ENCODE measurements at regions not wholly inside any gene's neighbourhood (a gene's known extent, or its start where the extent isn't known, plus 50 kb on each side); places are given as distances from the start of the nearest gene placed in this dataset.
A peak's percentile ranks its signal among the peaks of the same experiment; 100 is the strongest.

DNA sequence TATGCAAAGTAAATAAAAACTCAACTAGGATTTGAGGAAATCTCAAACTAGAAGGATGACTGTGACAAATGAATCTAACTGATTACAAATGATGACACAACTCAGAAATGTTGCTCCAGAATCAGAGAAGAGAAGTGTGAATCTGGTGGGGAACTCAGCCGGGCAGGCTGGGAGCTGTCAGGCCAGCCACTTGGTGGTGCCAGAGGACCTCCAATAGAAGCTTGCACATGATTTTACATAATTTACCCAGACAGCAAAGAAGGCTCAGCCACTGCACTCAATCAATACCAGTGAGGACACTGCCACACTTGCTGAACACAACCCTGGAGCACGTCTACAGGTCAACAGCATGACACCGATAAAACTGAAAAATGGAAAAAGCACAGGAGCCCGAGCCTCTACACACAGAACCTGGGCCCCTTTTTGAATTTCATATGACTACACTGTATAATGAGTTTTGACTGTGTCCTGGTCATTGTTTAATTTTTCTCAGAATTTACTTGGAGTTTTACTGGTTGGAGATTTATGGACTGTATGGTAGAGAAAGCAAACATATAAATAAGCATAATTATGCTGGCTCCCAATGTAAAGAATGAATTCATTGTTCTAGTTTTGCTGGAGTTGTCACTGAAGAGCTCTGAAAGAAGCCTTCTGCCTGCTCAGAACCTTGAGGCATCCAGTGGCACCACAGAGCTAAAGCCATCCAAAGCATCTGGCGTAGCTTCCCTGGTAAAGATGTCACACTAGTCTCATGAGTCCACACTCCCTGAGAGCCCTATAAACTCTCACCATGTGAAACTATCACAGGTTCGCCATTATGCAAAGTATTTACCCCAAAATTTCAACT lies 296.5 kb downstream of the THBS2 start:
- TF ChIP-seq CEBPB (IDR thresholded peaks at IDR 0.05) (peak in 1 of 2 experiments; percentile 19; a peak in 1 of 4 replicates), NPAS2 (CRISPR knock-in tag; IDR thresholded peaks at IDR 0.05; ENCODE audit: borderline replicate concordance) (no peak), CHD4 (IDR thresholded peaks at IDR 0.05; ENCODE audit: borderline replicate concordance) (no peak), RARB (CRISPR knock-in tag; IDR thresholded peaks at IDR 0.05) (no peak), SMC3 (IDR thresholded peaks at IDR 0.05) (peak; percentile 79), RAD21 (conservative IDR thresholded peaks at IDR 0.05 in 1 of 2, IDR thresholded peaks at IDR 0.05 in 1 of 2) (peak; percentile 86 to 93)
- TF ChIP-seq, protein P1, sequence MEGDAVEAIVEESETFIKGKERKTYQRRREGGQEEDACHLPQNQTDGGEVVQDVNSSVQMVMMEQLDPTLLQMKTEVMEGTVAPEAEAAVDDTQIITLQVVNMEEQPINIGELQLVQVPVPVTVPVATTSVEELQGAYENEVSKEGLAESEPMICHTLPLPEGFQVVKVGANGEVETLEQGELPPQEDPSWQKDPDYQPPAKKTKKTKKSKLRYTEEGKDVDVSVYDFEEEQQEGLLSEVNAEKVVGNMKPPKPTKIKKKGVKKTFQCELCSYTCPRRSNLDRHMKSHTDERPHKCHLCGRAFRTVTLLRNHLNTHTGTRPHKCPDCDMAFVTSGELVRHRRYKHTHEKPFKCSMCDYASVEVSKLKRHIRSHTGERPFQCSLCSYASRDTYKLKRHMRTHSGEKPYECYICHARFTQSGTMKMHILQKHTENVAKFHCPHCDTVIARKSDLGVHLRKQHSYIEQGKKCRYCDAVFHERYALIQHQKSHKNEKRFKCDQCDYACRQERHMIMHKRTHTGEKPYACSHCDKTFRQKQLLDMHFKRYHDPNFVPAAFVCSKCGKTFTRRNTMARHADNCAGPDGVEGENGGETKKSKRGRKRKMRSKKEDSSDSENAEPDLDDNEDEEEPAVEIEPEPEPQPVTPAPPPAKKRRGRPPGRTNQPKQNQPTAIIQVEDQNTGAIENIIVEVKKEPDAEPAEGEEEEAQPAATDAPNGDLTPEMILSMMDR (IDR thresholded peaks at IDR 0.05), result peak; percentile 77
- Histone ChIP-seq H3K4me2 (peak overlapping the region; percentile 13; the same call in 1 of the 3 replicates), H3K9me3 (no peaks in the 10 kb centered on the region), H3K27ac (peak overlapping the region; percentile 35 to 73; a peak in 4 of 6 replicates), H3K4me3 (no peak overlapping the region), H3K4me1 (peaks cover 7% of the 10 kb centered on the region; the same call in 2 of the 3 replicates)
- ATAC-seq (peak; percentile 92 to 93), FAIRE-seq (no peak), DNase-seq (ENCODE audit: low read depth in 1 of 2, low spot score in 1 of 2) (peak; percentile 46 to 60)
- WGBS (ENCODE audit: missing lambda C conversion rate), result 40% methylated on average over 6 of the region's 6 CpGs
- POLR2A ChIA-PET, result interaction anchor here (0.8 to 1.6 kb wide), 2 partner anchors 745 to 795 kb away, joined by 3 to 4 read pairs; partner anchors contain the start of genes DYNLT2 and ERMARD
- CTCF ChIA-PET, result interaction anchor here (0.6 to 2.3 kb wide), 26 partner anchors 13 to 1576 kb away, joined by 3 to 11 read pairs (median 3); no protein-coding TSS in a partner anchor

DNA sequence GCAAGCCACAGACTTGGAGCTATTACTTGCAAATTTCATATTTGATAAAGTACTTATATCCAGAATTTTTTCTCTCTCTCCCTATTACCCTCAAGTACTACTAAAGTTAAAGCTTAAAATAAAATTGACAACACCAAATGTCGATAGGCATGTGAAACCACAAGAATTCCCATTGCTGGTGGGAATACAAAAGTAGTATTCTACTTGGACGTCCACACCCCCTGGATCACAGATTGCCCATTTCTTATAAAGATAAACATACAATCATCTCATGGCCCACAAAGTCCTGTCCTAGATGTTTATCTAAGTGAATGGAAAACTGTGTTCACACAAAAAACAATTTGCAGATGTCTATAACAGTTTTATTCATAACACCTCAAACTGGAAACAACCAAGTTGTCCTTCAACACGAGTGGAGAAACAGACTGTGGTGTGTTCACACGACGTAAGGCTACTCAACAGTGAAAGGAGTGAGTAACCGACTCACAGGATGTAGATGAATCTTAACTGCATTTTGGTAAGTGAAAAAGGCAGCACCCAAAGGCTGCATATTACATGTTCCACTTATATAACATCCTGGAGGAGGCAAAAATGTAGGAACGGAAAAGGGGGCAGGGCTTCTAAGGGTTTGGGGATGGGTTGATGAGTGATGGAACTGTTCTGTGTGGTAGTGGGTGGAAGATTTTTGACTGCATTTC lies 297.4 kb downstream of the THBS2 start:
- 28% methylated on average over 7 of the region's 7 CpGs for WGBS (ENCODE audit: missing lambda C conversion rate)
- DNase-seq (ENCODE audit: low read depth in 1 of 2, low spot score in 1 of 2), result no peak

GRCh38 chr6:168953461-168953860 lies 300.2 kb downstream of the THBS2 start:
- Histone ChIP-seq H3K27ac (no peak overlapping the region), H3K4me3 (no peak overlapping the region), H3K4me2 (no peak overlapping the region), H3K9me3 (no peaks in the 10 kb centered on the region), H3K4me1 (peaks cover 7% of the 10 kb centered on the region; the same call in 2 of the 3 replicates)
- DNase-seq (ENCODE audit: low read depth in 1 of 2, low spot score in 1 of 2) (no peak), FAIRE-seq (no peak), ATAC-seq (no peak)
- ChIA-PET POLR2A (no interaction called here), CTCF (no interaction called here)
- WGBS (ENCODE audit: missing lambda C conversion rate), result 62% methylated on average over 6 of the region's 6 CpGs
- TF ChIP-seq EHMT2 (IDR thresholded peaks at IDR 0.05; ENCODE audit: low read depth) (no peak), ESRRA (IDR thresholded peaks at IDR 0.05; ENCODE audit: borderline replicate concordance, low read length) (no peak)

More for the DNA sequence above, 297.4 kb downstream of the THBS2 start:
- FAIRE-seq, result no peak
- CTCF ChIA-PET, result interaction anchor here (0.6 to 2.3 kb wide), 23 partner anchors 12 to 1577 kb away, joined by 3 to 11 read pairs (median 3); no protein-coding TSS in a partner anchor
- ATAC-seq, result peak; percentile 24; a peak in 2 of 6 replicates
- POLR2A ChIA-PET, result interaction anchor here (0.8 to 1.6 kb wide), 2 partner anchors 746 to 795 kb away, joined by 3 to 4 read pairs; partner anchors contain the start of genes DYNLT2 and ERMARD
- TF ChIP-seq CHD4 (IDR thresholded peaks at IDR 0.05; ENCODE audit: borderline replicate concordance), result no peak
- no peak for TF ChIP-seq RNF2 (IDR thresholded peaks at IDR 0.05; ENCODE audit: borderline replicate concordance, low read depth)
- no peak for TF ChIP-seq MAZ (IDR thresholded peaks at IDR 0.05; ENCODE audit: borderline replicate concordance, low read depth, low read length)
- TF ChIP-seq MAX (IDR thresholded peaks at IDR 0.05), result no peak
- no peak for TF ChIP-seq TP53 (CRISPR knock-in tag; IDR thresholded peaks at IDR 0.05)
- TF ChIP-seq TFCP2L1 (CRISPR knock-in tag; IDR thresholded peaks at IDR 0.05), result no peak
- Histone ChIP-seq H3K4me3 (no peak overlapping the region), H3K4me2 (peak overlapping the region; percentile 13; the same call in 1 of the 3 replicates), H3K4me1 (peaks cover 7% of the 10 kb centered on the region; the same call in 2 of the 3 replicates), H3K9me3 (no peaks in the 10 kb centered on the region), H3K27ac (peak overlapping the region; percentile 21 to 73; a peak in 4 of 6 replicates)

Measured in A549 (cell line).